HEK293T (cell line): ENCODE measurements at regions not wholly inside any gene's neighbourhood (a gene's known extent, or its start where the extent isn't known, plus 50 kb on each side); places are given as distances from the start of the nearest gene placed in this dataset.

Experiments
- FOXM1 ChIP-seq: fragments of 450-650 bp; IDR thresholded peaks from 2 replicates; pipeline ENCODE4 v1.6.1; 2017; ENCODE audit warnings: mild to moderate bottlenecking, borderline replicate concordance
- SP1 ChIP-seq: fragments of 450-650 bp; IDR thresholded peaks from 2 replicates; pipeline ENCODE4 v1.6.1; 2017
- SUZ12 ChIP-seq: fragments of 450-650 bp; IDR thresholded peaks from 2 replicates; pipeline ENCODE4 v1.6.1; 2016; ENCODE audit warnings: mild to moderate bottlenecking

DNA sequence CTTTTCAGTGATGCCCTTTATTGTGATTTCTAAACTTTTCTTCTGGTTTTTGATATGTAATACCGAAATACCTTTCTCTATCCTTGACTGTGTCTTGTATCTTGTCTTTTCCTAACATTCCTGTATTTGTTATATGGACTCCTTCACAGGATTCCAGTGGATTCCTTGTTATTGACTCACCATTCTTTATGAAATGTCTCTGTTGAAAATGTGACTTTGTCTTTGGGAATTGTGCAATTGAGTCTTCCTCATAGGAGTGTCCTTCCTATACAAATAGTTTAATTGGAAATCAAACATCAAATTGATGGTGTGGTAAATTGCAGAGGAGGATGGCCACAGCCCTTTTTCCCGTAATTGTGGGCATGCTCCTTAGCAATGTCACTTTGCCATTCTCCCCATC lies 296.6 kb upstream of the KITLG start:
- TF ChIP-seq SP1 (no peak), SUZ12 (no peak), FOXM1 (no peak)
